ENCODE measurements at regions not wholly inside any gene's neighbourhood (a gene's known extent, or its start where the extent isn't known, plus 50 kb on each side); places are given as distances from the start of the nearest gene placed in this dataset.

DNA sequence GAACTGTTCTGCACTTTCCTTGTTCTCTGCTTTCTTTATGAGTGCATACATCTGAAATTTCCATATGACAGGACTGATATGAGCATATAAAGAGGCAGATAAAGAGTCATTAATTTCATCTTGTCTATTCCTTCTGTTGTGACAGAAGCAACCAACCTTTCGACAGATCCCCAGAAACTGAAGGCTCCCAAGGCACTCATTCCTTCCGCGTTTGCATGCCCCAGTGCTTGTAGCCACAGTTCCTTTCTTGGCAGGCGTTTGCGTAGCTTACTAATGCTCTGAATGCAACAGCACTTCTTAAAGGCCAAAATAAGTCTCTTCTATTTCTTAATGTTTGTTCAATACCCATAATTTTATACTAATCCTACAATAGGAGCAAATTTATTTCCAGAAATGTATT is 94.0 kb upstream of the TBL1X start:
- no peak overlapping the region for H3K9ac ChIP-seq (ENCODE audit: low read depth, low read length)
- no peak overlapping the region for H3K4me2 ChIP-seq (ENCODE audit: low read depth, low read length)
- ChIA-PET CTCF (no interaction called here), POLR2A (ENCODE audit: unreplicated experiment) (no interaction called here)
- no peaks in the 10 kb centered on the region; the same call in 1 of the 2 replicates for H3K27me3 ChIP-seq (ENCODE audit: control insufficient read depth, insufficient read depth, low read length)
- peak; percentile 12 for DNase-seq
- WGBS, 2 experiments (ENCODE audit: extremely low coverage in 2 of 2, insufficient read length in 1 of 2), result 51% methylated on average over 5 of the region's 5 CpGs; no CpG with 5 or more reads in 1 of the 2 experiments
- in situ Hi-C loops (cut with MboI; ENCODE audit: low sequenced_read_pairs) (no loop called here), intact Hi-C loops (cut with micrococcal nuclease) (no loop called here), dilution Hi-C loops (cut with HindIII; ENCODE audit: low sequenced_read_pairs, unreplicated experiment) (no loop called here)
- no peaks in the 10 kb centered on the region; the same call in 1 of the 2 replicates for H3K4me1 ChIP-seq (ENCODE audit: control insufficient read depth, insufficient read depth, low read length)
- H4K20me1 ChIP-seq (ENCODE audit: insufficient read depth, low read length), result no peaks in the 10 kb centered on the region
- no peak overlapping the region for H3K4me3 ChIP-seq (ENCODE audit: insufficient read depth, low read depth, low read length)
- H3K4ac ChIP-seq (ENCODE audit: low read depth, low read length), result no peak overlapping the region
- BruUV-seq (replicated peaks), result no TSS peak
- no peak overlapping the region for H4K91ac ChIP-seq (ENCODE audit: insufficient read depth, low read depth, low read length)
- no peak overlapping the region for H3K56ac ChIP-seq (ENCODE audit: extremely low read depth, insufficient read depth, low read length)
- no peak overlapping the region for H2AK9ac ChIP-seq (replicated peaks; ENCODE audit: low read depth, low read length, poor library complexity)
- H3K14ac ChIP-seq (replicated peaks; ENCODE audit: low read depth, low read length), result no peak overlapping the region
- TF ChIP-seq, protein P1, sequence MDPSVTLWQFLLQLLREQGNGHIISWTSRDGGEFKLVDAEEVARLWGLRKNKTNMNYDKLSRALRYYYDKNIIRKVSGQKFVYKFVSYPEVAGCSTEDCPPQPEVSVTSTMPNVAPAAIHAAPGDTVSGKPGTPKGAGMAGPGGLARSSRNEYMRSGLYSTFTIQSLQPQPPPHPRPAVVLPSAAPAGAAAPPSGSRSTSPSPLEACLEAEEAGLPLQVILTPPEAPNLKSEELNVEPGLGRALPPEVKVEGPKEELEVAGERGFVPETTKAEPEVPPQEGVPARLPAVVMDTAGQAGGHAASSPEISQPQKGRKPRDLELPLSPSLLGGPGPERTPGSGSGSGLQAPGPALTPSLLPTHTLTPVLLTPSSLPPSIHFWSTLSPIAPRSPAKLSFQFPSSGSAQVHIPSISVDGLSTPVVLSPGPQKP (IDR thresholded peaks at IDR 0.05; ENCODE audit: borderline replicate concordance, low read depth, low read length), result no peak
- TF ChIP-seq RAD21 (IDR thresholded peaks at IDR 0.05; ENCODE audit: low read length), result no peak
- TF ChIP-seq MXI1 (IDR thresholded peaks at IDR 0.05; ENCODE audit: borderline replicate concordance, low read depth, low read length), result no peak
- no peak for TF ChIP-seq POLR2A (IDR thresholded peaks at IDR 0.05; ENCODE audit: low read depth, low read length)
- no peak for TF ChIP-seq MAZ (IDR thresholded peaks at IDR 0.05; ENCODE audit: borderline replicate concordance, low read depth, low read length)
- TF ChIP-seq SMC3 (IDR thresholded peaks at IDR 0.05; ENCODE audit: low read depth, low read length), result no peak
- TF ChIP-seq, protein P2, sequence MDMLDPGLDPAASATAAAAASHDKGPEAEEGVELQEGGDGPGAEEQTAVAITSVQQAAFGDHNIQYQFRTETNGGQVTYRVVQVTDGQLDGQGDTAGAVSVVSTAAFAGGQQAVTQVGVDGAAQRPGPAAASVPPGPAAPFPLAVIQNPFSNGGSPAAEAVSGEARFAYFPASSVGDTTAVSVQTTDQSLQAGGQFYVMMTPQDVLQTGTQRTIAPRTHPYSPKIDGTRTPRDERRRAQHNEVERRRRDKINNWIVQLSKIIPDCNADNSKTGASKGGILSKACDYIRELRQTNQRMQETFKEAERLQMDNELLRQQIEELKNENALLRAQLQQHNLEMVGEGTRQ (IDR thresholded peaks at IDR 0.05; ENCODE audit: low read depth, low read length), result no peak
- no peak for TF ChIP-seq RCOR1 (IDR thresholded peaks at IDR 0.05; ENCODE audit: insufficient replicate concordance, low read length)
- no peak for TF ChIP-seq CEBPB (IDR thresholded peaks at IDR 0.05; ENCODE audit: low read depth, low read length)
- H2BK15ac ChIP-seq (ENCODE audit: low read depth, low read length), result no peak overlapping the region
- no peak overlapping the region for H2AK5ac ChIP-seq (ENCODE audit: low read depth, low read length)
- no peak overlapping the region for H3K23ac ChIP-seq (ENCODE audit: low read depth, low read length)
- no peak overlapping the region for H2BK5ac ChIP-seq (ENCODE audit: low read depth, low read length, poor library complexity, severe bottlenecking)
- H3K9me3 ChIP-seq (ENCODE audit: control insufficient read depth, insufficient read depth, low read length), result peaks cover 2% of the 10 kb centered on the region; the same call in 1 of the 2 replicates
- H2BK20ac ChIP-seq (ENCODE audit: low read depth, low read length), result no peak overlapping the region
- H3K36me3 ChIP-seq (ENCODE audit: control insufficient read depth, insufficient read depth, low read length), result no peaks in the 10 kb centered on the region
- no peak overlapping the region for H4K5ac ChIP-seq (ENCODE audit: low read depth, low read length)
- H3K27ac ChIP-seq (ENCODE audit: insufficient read depth, low read length), result no peak overlapping the region
- H3K9me1 ChIP-seq (ENCODE audit: insufficient read depth, low read length), result no peaks in the 10 kb centered on the region
- ATAC-seq (ENCODE audit: low read depth), result no peak
- H3K79me1 ChIP-seq (ENCODE audit: low read depth in 1 of 2, low read length in 2 of 2), result no peaks in the 10 kb centered on the region; a peak in 1 of 4 replicates
- H4K8ac ChIP-seq (ENCODE audit: low read depth in 2 of 2, low read length in 2 of 2), result no peak overlapping the region
- H2BK120ac ChIP-seq (ENCODE audit: low read depth, low read length), result no peak overlapping the region
- no peak overlapping the region for H3K18ac ChIP-seq (ENCODE audit: low read depth, low read length)
- no peak overlapping the region for H2AFZ ChIP-seq (replicated peaks; ENCODE audit: low read length, poor library complexity)

All from IMR-90 (cell line).